Neutrophil (primary cell): ENCODE measurements at regions not wholly inside any gene's neighbourhood (a gene's known extent, or its start where the extent isn't known, plus 50 kb on each side); places are given as distances from the start of the nearest gene placed in this dataset.

Source experiments
- H3K27ac ChIP-seq: fragments of 200-600 bp; sonication (generic); 2 replicates; pipeline ENCODE4 v1.5.1; 2016; ENCODE audit warnings: mild to moderate bottlenecking, moderate library complexity
- H3K27me3 ChIP-seq: fragments of 200-600 bp; sonication (generic); 2 replicates; pipeline ENCODE4 v1.6.0; 2016; ENCODE audit warnings: mild to moderate bottlenecking
- H3K36me3 ChIP-seq: fragments of 200-600 bp; sonication (generic); 2 replicates; pipeline ENCODE4 v1.5.1; 2017
- H3K4me1 ChIP-seq, 2 experiments: fragments of 200-600 bp in 1 of 2; sonication (generic) in 1 of 2; 1 replicate in 1 of 2; 2 replicates in 1 of 2; pipeline versions ENCODE4 v1.5.1 to v1.6.1; 2013 to 2016; ENCODE audit warnings: low read depth in 1 of 2, low read length in 1 of 2, mild to moderate bottlenecking in 1 of 2, moderate library complexity in 1 of 2; ENCODE audit not compliant: control insufficient read depth in 1 of 2, insufficient read depth in 1 of 2
- H3K4me3 ChIP-seq, 2 experiments: fragments of 200-600 bp in 1 of 2; sonication (generic) in 1 of 2; 1 replicate in 1 of 2; 2 replicates in 1 of 2; pipeline ENCODE4 v1.5.1; 2013 to 2016; ENCODE audit warnings: low read depth in 1 of 2, low read length in 1 of 2, mild to moderate bottlenecking in 1 of 2, moderate library complexity in 1 of 2
- H3K9me3 ChIP-seq: fragments of 200-600 bp; sonication (generic); 2 replicates; pipeline ENCODE4 v1.5.1; 2016
- CTCF ChIP-seq: fragments of 200-600 bp; sonication (generic); IDR thresholded peaks from 2 replicates; pipeline ENCODE4 v1.5.1; 2016; ENCODE audit warnings: antibody characterized with exemption

GRCh38 chr22:49251371-49251770, 576.3 kb downstream of the BRD1 start:
- H3K4me3 ChIP-seq, result no peak overlapping the region
- no peaks in the 10 kb centered on the region for H3K36me3 ChIP-seq
- H3K9me3 ChIP-seq, result no peaks in the 10 kb centered on the region
- no peaks in the 10 kb centered on the region for H3K4me1 ChIP-seq
- H3K27me3 ChIP-seq, result peaks cover 6% of the 10 kb centered on the region
- no peak overlapping the region for H3K27ac ChIP-seq
- TF ChIP-seq CTCF, result no peak

GRCh38 chr22:49247194-49247924, 580.3 kb downstream of the BRD1 start:
- H3K4me1 ChIP-seq, result no peaks in the 10 kb centered on the region
- TF ChIP-seq CTCF, result no peak
- H3K36me3 ChIP-seq, result no peaks in the 10 kb centered on the region
- H3K27me3 ChIP-seq, result peaks cover 6% of the 10 kb centered on the region
- no peaks in the 10 kb centered on the region for H3K9me3 ChIP-seq
- no peak overlapping the region for H3K27ac ChIP-seq
- H3K4me3 ChIP-seq, result no peak overlapping the region

GRCh38 chr22:49244466-49245420, 582.9 kb downstream of the BRD1 start:
- no peaks in the 10 kb centered on the region for H3K36me3 ChIP-seq
- H3K27ac ChIP-seq, result no peak overlapping the region
- no peaks in the 10 kb centered on the region for H3K4me1 ChIP-seq
- no peaks in the 10 kb centered on the region for H3K27me3 ChIP-seq
- H3K9me3 ChIP-seq, result no peaks in the 10 kb centered on the region
- no peak for TF ChIP-seq CTCF
- H3K4me3 ChIP-seq, result no peak overlapping the region

GRCh38 chr22:49243965-49244364, 583.7 kb downstream of the BRD1 start:
- TF ChIP-seq CTCF, result no peak
- Histone ChIP-seq H3K27ac (no peak overlapping the region), H3K27me3 (no peaks in the 10 kb centered on the region), H3K4me3 (no peak overlapping the region), H3K9me3 (no peaks in the 10 kb centered on the region), H3K4me1 (no peaks in the 10 kb centered on the region), H3K36me3 (no peaks in the 10 kb centered on the region)

- no peaks in the 10 kb centered on the region for H3K9me3 ChIP-seq
- no peaks in the 10 kb centered on the region for H3K27me3 ChIP-seq
- no peaks in the 10 kb centered on the region for H3K4me1 ChIP-seq
- no peak overlapping the region for H3K27ac ChIP-seq
- no peaks in the 10 kb centered on the region for H3K36me3 ChIP-seq
- no peak overlapping the region for H3K4me3 ChIP-seq
- TF ChIP-seq CTCF, result no peak
Measured at GRCh38 chr22:49243335-49243734, 584.3 kb downstream of the BRD1 start.
